ENCODE measurements at regions not wholly inside any gene's neighbourhood (a gene's known extent, or its start where the extent isn't known, plus 50 kb on each side); places are given as distances from the start of the nearest gene placed in this dataset.

DNA sequence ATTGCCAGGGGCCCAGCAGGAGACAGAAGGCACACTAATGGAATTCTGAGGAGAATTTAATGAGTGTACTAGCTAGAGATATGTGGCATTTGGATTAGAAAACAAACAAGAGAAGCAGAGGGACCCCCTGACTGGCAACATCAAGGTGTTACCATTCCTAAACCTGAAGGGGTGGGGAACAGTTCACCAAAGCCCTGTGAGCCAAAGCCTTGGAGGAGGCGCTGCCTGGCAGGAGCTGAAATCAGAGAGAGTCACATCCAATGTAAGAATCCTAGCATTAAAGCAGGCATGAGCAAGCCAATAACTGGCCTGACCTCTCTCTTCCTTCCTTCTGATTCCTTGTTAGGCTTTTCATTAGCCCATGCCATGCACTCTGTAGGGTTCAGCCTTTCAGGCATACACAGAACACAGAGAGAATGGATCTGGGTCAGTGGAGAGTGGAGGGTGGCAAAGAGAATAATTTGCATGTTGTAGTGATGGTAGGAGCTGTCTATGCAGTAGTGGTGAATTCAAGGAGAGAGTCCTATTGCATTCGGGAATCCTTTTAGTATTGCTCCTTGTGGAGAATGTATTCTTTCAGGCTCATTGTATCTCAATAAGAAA is 367.2 kb upstream of the MAN1A1 start:
- no peak overlapping the region for H3K23ac ChIP-seq (ENCODE audit: insufficient read length, low read depth, low read length)
- Mint-ChIP-seq H3K4me3 (no peak overlapping the region), H3K36me3 (ENCODE audit: insufficient read depth in 1 of 3, low read depth in 3 of 3) (no peaks in the 10 kb centered on the region), H3K27me3 (ENCODE audit: low read depth) (no peaks in the 10 kb centered on the region), H3K9me3 (no peaks in the 10 kb centered on the region), H3K27ac (no peak overlapping the region), H3K4me1 (peaks cover 8 to 12% of the 10 kb centered on the region in 2 experiments)
- H2BK5ac ChIP-seq (ENCODE audit: insufficient read length, low read length) = no peak overlapping the region
- H3K79me2 ChIP-seq (ENCODE audit: insufficient read depth, low read length) = no peaks in the 10 kb centered on the region
- TF ChIP-seq, protein P1, sequence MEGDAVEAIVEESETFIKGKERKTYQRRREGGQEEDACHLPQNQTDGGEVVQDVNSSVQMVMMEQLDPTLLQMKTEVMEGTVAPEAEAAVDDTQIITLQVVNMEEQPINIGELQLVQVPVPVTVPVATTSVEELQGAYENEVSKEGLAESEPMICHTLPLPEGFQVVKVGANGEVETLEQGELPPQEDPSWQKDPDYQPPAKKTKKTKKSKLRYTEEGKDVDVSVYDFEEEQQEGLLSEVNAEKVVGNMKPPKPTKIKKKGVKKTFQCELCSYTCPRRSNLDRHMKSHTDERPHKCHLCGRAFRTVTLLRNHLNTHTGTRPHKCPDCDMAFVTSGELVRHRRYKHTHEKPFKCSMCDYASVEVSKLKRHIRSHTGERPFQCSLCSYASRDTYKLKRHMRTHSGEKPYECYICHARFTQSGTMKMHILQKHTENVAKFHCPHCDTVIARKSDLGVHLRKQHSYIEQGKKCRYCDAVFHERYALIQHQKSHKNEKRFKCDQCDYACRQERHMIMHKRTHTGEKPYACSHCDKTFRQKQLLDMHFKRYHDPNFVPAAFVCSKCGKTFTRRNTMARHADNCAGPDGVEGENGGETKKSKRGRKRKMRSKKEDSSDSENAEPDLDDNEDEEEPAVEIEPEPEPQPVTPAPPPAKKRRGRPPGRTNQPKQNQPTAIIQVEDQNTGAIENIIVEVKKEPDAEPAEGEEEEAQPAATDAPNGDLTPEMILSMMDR (conservative IDR thresholded peaks at IDR 0.05) = no peak
- H4K20me1 ChIP-seq (ENCODE audit: control insufficient read depth, insufficient read depth, insufficient read length) = no peaks in the 10 kb centered on the region
- H3K14ac ChIP-seq (ENCODE audit: insufficient read depth, low read length) = peak overlapping the region; percentile 63; the same call in 1 of the 2 replicates
- H3K18ac ChIP-seq (ENCODE audit: insufficient read length, low read depth, low read length) = no peak overlapping the region
- no peaks in the 10 kb centered on the region for H3K79me1 ChIP-seq (ENCODE audit: insufficient read depth, low read depth, low read length, poor library complexity, severe bottlenecking)
- H4K5ac ChIP-seq (ENCODE audit: insufficient read length, low read depth, low read length) = no peak overlapping the region
- no peak overlapping the region for H3K27ac ChIP-seq (ENCODE audit: insufficient read length, low read depth, low read length)
- no peak overlapping the region for H3K9ac ChIP-seq (ENCODE audit: extremely low read depth, insufficient read length, low read length)
- H3K56ac ChIP-seq (ENCODE audit: insufficient read length, low read depth, low read length) = no peak overlapping the region
- H2BK15ac ChIP-seq (ENCODE audit: low read depth, low read length) = no peak overlapping the region
- no peaks in the 10 kb centered on the region for H3K9me3 ChIP-seq (ENCODE audit: control insufficient read depth, low read depth, low read length)
- no peak for DNase-seq
- WGBS (ENCODE audit: extremely low coverage, insufficient read length, low lambda C conversion rate) = no CpG with 5 or more reads among the region's 2 CpGs
- H2BK20ac ChIP-seq (ENCODE audit: low read depth, low read length, poor library complexity, severe bottlenecking) = no peak overlapping the region
- H3K23me2 ChIP-seq (ENCODE audit: insufficient read length, low read depth, low read length, poor library complexity, severe bottlenecking) = no peaks in the 10 kb centered on the region
- no peak overlapping the region for H4K8ac ChIP-seq (replicated peaks; ENCODE audit: insufficient read length, low read depth, low read length)
- no peaks in the 10 kb centered on the region for H3K27me3 ChIP-seq (ENCODE audit: insufficient read depth, low read length)
- H2BK120ac ChIP-seq (ENCODE audit: low read depth, low read length, poor library complexity, severe bottlenecking) = no peak overlapping the region
- H3K4ac ChIP-seq (ENCODE audit: low read depth, low read length) = no peak overlapping the region
- no peaks in the 10 kb centered on the region; the same call in 1 of the 2 replicates for H3K4me1 ChIP-seq (ENCODE audit: insufficient read depth, low read length)
- no peak overlapping the region for H2AK5ac ChIP-seq (ENCODE audit: insufficient read length, low read length)
- H2AFZ ChIP-seq (ENCODE audit: low read length) = no peak overlapping the region
- no peak overlapping the region for H2BK12ac ChIP-seq (ENCODE audit: insufficient read length, low read depth, low read length)
- H3T11ph ChIP-seq (ENCODE audit: low read length) = no peak overlapping the region
- H4K91ac ChIP-seq (ENCODE audit: insufficient read length, low read depth, low read length) = no peak overlapping the region
- H3K4me2 ChIP-seq (ENCODE audit: insufficient read depth, insufficient read length, low read length) = no peak overlapping the region

All from H9 (cell line).